Activated CD8-positive, alpha-beta memory T cell treated with anti-CD3 and anti-CD28 coated beads for 1 hour (primary cell): ENCODE measurements at regions not wholly inside any gene's neighbourhood (a gene's known extent, or its start where the extent isn't known, plus 50 kb on each side); places are given as distances from the start of the nearest gene placed in this dataset.
A peak's percentile ranks its signal among the peaks of the same experiment; 100 is the strongest.
"Not testable (repeated sequence)": the region's sequence is repeated elsewhere in the genome, so short reads cannot be mapped to it uniquely, and the experiment has no call there.

Experiments
- DNase-seq, 2 donors: peaks; one replicate each; pipeline ENCODE4 v3.0.0-alpha.2; 2020; ENCODE audit warnings: low read depth in 1 of 2; ENCODE audit errors: extremely low read depth in 1 of 2

GRCh38 chr5:91315701-91316100, 67.4 kb downstream of the ARRDC3 start:
- DNase-seq, result no peak

- DNase-seq, result peak; percentile 50 to 68
These were observed 69.1 kb downstream of the ARRDC3 start for GRCh38 chr5:91313757-91314673.

- no peak for DNase-seq
These were observed 70.4 kb downstream of the ARRDC3 start for GRCh38 chr5:91312698-91313097.

- peak; percentile 29 to 31 for DNase-seq
These were observed 71.2 kb downstream of the ARRDC3 start for GRCh38 chr5:91311697-91312501.

- DNase-seq, result no peak
These were observed 71.9 kb downstream of the ARRDC3 start for GRCh38 chr5:91311168-91311696.

GRCh38 chr5:91308157-91308556, 75.0 kb downstream of the ARRDC3 start:
- not testable (repeated sequence) for DNase-seq

- DNase-seq, result no peak
These were observed 76.1 kb downstream of the ARRDC3 start for GRCh38 chr5:91307048-91307447.

- DNase-seq, result no peak
These were observed 76.6 kb downstream of the ARRDC3 start for GRCh38 chr5:91306497-91306896.

GRCh38 chr5:91305640-91306039, 77.5 kb downstream of the ARRDC3 start:
- DNase-seq, result no peak

- not testable (repeated sequence) for DNase-seq
These were observed 79.1 kb downstream of the ARRDC3 start for GRCh38 chr5:91304015-91304414.

- DNase-seq, result no peak
These were observed 80.2 kb downstream of the ARRDC3 start for GRCh38 chr5:91302958-91303357.

GRCh38 chr5:91302305-91302704, 80.8 kb downstream of the ARRDC3 start:
- DNase-seq, result no peak

- no peak for DNase-seq
These were observed 81.8 kb downstream of the ARRDC3 start for GRCh38 chr5:91301106-91301846.

- no peak for DNase-seq
These were observed 85.1 kb downstream of the ARRDC3 start for GRCh38 chr5:91297994-91298393.

GRCh38 chr5:91296674-91297143, 86.4 kb downstream of the ARRDC3 start:
- DNase-seq, result no peak

- DNase-seq, result not testable (repeated sequence)
These were observed 87.0 kb downstream of the ARRDC3 start for GRCh38 chr5:91296102-91296501.

- no peak for DNase-seq
These were observed 90.0 kb downstream of the ARRDC3 start for GRCh38 chr5:91293131-91293530.

GRCh38 chr5:91291628-91292569, 91.2 kb downstream of the ARRDC3 start:
- DNase-seq, result no peak

GRCh38 chr5:91288118-91288916, 94.8 kb downstream of the ARRDC3 start:
- DNase-seq, result no peak
